Transverse colon (tissue), 3 donors: ENCODE measurements at regions not wholly inside any gene's neighbourhood (a gene's known extent, or its start where the extent isn't known, plus 50 kb on each side); places are given as distances from the start of the nearest gene placed in this dataset.

ENCODE experiments used
- CTCF ChIP-seq, 5 experiments: fragments of 200-600 bp in 3 of 5; fragments of 450-650 bp in 2 of 5; sonication (generic) in 3 of 5; IDR thresholded peaks; 1 replicate in 2 of 5; 2 replicates in 3 of 5; pipeline ENCODE4 v1.5.1; 2016 to 2017; ENCODE audit warnings: antibody characterized with exemption in 5 of 5, inconsistent platforms in 3 of 5, mild to moderate bottlenecking in 2 of 5, moderate library complexity in 1 of 5
- EP300 ChIP-seq: sonication (generic); formaldehyde crosslinking; IDR thresholded peaks from one replicate; pipeline ENCODE4 v1.6.1; 2017; ENCODE audit warnings: antibody characterized with exemption, low read depth
- POLR2A ChIP-seq: fragments of 450-650 bp; IDR thresholded peaks from one replicate; pipeline ENCODE4 v1.6.1; 2016; ENCODE audit warnings: antibody characterized with exemption, mild to moderate bottlenecking, moderate library complexity

- TF ChIP-seq EP300 (no peak), CTCF (IDR thresholded peaks at IDR 0.05) (no peak), POLR2A (no peak)
Observed at GRCh38 chr4:104969394-104970082, 177.1 kb upstream of the TET2 start.
